Mucosa of descending colon (tissue), 3 donors: ENCODE measurements at regions not wholly inside any gene's neighbourhood (a gene's known extent, or its start where the extent isn't known, plus 50 kb on each side); places are given as distances from the start of the nearest gene placed in this dataset.

Experiments
- ATAC-seq: fragments of 200-7000 bp; cut with Tn5 transposase; one replicate; pipeline ENCODE4 v1.9.1; 2020; ENCODE audit warnings: mild to moderate bottlenecking, moderate library complexity
- DNase-seq, 3 donors: peaks; one replicate each; pipeline ENCODE4 v3.0.0-alpha.2; 2020
- H3K36me3 ChIP-seq: fragments of 200-600 bp; one replicate; pipeline ENCODE4 v1.8.0; 2021; ENCODE audit warnings: low read depth, mild to moderate bottlenecking
- H3K4me1 ChIP-seq: fragments of 200-600 bp; one replicate; pipeline ENCODE4 v1.8.0; 2021; ENCODE audit warnings: low read depth, mild to moderate bottlenecking
- H3K4me3 ChIP-seq: fragments of 200-600 bp; one replicate; pipeline ENCODE4 v1.8.0; 2021; ENCODE audit warnings: mild to moderate bottlenecking
- H3K9me3 ChIP-seq: fragments of 200-600 bp; one replicate; pipeline ENCODE4 v1.8.0; 2021; ENCODE audit warnings: mild to moderate bottlenecking
- CTCF ChIP-seq: fragments of 200-600 bp; IDR thresholded peaks from one replicate; pipeline ENCODE4 v1.8.0; 2022; ENCODE audit warnings: antibody characterized with exemption, mild to moderate bottlenecking
- intact Hi-C, 2 donors: fragments of 100-400 bp; cut with DNase I in 1 of 2; cut with micrococcal nuclease in 1 of 2; formaldehyde crosslinking; loops; one replicate each; pipeline versions ENCODE4 v1.11.0 to v1.11.1; 2022; cut with DNase I, micrococcal nuclease
- donor health status: DM: no; HTN: no; CAD: no; lungs with moderate emphysema.
- donor health status: DM: no; HTN: no; CAD: no.
- donor health status: DM: no; HTN: yes; CAD: no.

GRCh38 chr21:31457675-31458074 is 113.6 kb upstream of the TIAM1 start:
- DNase-seq = no peak
- intact Hi-C loops = no loop called here
- no peaks in the 10 kb centered on the region for H3K9me3 ChIP-seq
- H3K4me1 ChIP-seq = no peaks in the 10 kb centered on the region
- no peak for ATAC-seq
- H3K4me3 ChIP-seq = no peak overlapping the region
- TF ChIP-seq CTCF = no peak
- H3K36me3 ChIP-seq = no peaks in the 10 kb centered on the region

GRCh38 chr21:31456201-31456600 is 112.1 kb upstream of the TIAM1 start:
- ATAC-seq (no peak), DNase-seq (no peak)
- Histone ChIP-seq H3K4me1 (no peaks in the 10 kb centered on the region), H3K36me3 (no peaks in the 10 kb centered on the region), H3K9me3 (no peaks in the 10 kb centered on the region), H3K4me3 (no peak overlapping the region)
- TF ChIP-seq CTCF = no peak
- intact Hi-C loops = no loop called here

GRCh38 chr21:31455506-31455905 is 111.4 kb upstream of the TIAM1 start:
- no peaks in the 10 kb centered on the region for H3K36me3 ChIP-seq
- DNase-seq (no peak), ATAC-seq (no peak)
- no peaks in the 10 kb centered on the region for H3K4me1 ChIP-seq
- intact Hi-C loops = no loop called here
- no peak for TF ChIP-seq CTCF
- no peak overlapping the region for H3K4me3 ChIP-seq
- H3K9me3 ChIP-seq = no peaks in the 10 kb centered on the region

GRCh38 chr21:31450980-31451379 is 106.9 kb upstream of the TIAM1 start:
- no peaks in the 10 kb centered on the region for H3K4me1 ChIP-seq
- ATAC-seq (no peak), DNase-seq (no peak)
- H3K4me3 ChIP-seq = no peak overlapping the region
- no peaks in the 10 kb centered on the region for H3K9me3 ChIP-seq
- intact Hi-C loops = no loop called here
- TF ChIP-seq CTCF = no peak
- no peaks in the 10 kb centered on the region for H3K36me3 ChIP-seq

- Histone ChIP-seq H3K9me3 (no peaks in the 10 kb centered on the region), H3K4me1 (no peaks in the 10 kb centered on the region), H3K4me3 (no peak overlapping the region), H3K36me3 (no peaks in the 10 kb centered on the region)
- intact Hi-C loops = no loop called here
- TF ChIP-seq CTCF = no peak
- DNase-seq = no peak
- ATAC-seq = no peak
These were observed 106.0 kb upstream of the TIAM1 start for GRCh38 chr21:31449921-31450535.

- H3K36me3 ChIP-seq = no peaks in the 10 kb centered on the region
These were observed 104.4 kb upstream of the TIAM1 start for GRCh38 chr21:31448496-31448895.

More at GRCh38 chr21:31448496-31448895, 104.4 kb upstream of the TIAM1 start:
- TF ChIP-seq CTCF = no peak
- Histone ChIP-seq H3K4me3 (no peak overlapping the region), H3K9me3 (no peaks in the 10 kb centered on the region), H3K4me1 (no peaks in the 10 kb centered on the region)
- intact Hi-C loops = no loop called here
- no peak for DNase-seq
- ATAC-seq = no peak
